8988T (cell line): ENCODE measurements at regions not wholly inside any gene's neighbourhood (a gene's known extent, or its start where the extent isn't known, plus 50 kb on each side); places are given as distances from the start of the nearest gene placed in this dataset.

Source experiments
- DNase-seq: peaks from one replicate; pipeline ENCODE4 v3.0.0; 2011

DNA sequence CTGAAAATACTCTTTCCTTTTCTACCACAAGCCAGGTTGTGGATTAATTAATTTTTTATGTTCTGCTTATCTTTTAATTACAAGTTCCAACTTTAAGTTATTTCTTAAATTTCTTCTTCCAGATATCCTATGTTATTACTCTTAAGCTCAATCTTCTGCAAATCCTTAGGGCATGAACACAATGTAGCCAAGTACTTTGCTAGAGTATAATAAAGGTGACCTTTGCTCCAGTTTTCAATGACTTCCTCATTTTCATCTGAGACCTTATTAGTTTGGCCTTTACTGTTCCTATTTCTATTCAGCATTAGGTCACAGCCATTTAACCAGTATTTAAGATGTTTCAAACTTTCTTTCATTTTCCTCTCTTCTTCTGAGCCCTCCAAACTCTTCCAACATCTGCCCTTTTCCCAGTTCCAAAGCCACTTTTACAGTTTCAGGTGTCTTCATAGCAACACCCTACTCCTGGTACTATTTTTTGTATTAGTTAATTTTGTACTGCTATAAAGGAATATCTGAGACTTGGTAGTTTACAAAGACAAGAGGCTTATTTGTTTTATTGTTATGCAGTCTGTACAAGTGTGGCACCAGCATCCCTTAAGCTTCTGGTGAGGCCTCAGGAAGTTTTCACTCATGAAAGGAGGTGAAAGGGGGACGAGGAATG is 886.2 kb upstream of the GHITM start:
- DNase-seq: no peak

DNA sequence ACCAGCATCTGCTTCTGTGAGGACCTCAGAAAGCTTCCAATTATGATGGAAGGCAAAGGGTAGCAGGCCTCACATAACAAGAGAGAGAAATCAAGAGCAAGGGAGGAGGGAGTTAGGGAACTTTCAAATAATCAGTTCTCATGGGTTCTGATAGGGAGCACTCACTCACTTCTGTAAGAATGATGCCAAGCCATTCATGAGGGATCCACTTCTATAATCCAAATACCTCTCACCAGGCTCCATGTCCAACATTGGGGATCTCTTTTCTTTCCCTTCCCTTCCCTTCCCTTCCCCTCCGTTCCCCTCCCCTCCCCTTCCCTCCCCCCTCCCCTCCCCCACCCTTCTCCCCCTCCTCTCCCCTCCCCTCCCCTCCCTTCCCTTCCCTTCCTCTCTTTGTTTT is 884.6 kb upstream of the GHITM start:
- no peak for DNase-seq

- no peak for DNase-seq
Measured at GRCh38 chr10:83262434-83262833, 876.9 kb upstream of the GHITM start.

- no peak for DNase-seq
Measured at GRCh38 chr10:83272666-83273434, 866.5 kb upstream of the GHITM start.

GRCh38 chr10:83274088-83274487 is 865.2 kb upstream of the GHITM start:
- DNase-seq: no peak

DNA sequence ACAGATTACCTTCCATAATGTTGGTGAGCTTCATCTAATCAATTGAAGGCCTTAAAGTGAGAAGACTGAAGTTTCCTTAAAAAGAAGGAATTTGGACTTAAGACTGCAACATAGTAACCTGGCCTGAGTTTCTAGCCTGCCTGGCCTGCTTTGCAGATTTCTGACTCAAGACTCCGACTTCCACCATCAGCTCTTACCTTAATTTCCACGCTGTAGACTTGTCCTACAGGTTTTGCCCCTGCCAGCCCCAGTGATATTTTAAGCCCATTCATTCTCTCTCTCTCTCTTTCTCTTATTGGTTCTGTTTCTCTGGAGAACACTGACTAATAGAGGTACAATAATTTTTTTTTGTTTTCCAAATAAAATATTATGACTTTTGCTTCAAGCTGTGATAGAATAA is 862.3 kb upstream of the GHITM start:
- no peak for DNase-seq

- DNase-seq: no peak
Measured at GRCh38 chr10:83283151-83283550, 856.2 kb upstream of the GHITM start.

DNA sequence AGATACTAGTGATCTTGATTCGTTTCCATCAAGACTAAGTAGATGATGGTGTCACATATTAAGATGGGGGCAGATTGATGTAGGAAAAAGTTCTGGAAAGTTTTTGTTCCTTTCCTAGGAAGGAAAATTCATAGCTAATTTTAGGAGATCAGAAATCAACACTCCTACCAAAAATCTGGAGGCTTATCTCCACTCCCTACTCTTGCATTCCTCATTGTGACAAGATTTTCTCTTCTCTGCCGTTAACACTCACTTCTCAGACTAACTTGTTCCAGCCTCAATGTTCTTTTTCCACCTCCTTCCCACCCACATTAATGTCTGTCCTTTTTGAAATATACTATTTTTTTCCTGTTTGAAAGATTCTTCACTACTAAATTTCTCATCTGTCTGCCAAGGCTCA is 851.9 kb upstream of the GHITM start:
- DNase-seq: no peak

DNA sequence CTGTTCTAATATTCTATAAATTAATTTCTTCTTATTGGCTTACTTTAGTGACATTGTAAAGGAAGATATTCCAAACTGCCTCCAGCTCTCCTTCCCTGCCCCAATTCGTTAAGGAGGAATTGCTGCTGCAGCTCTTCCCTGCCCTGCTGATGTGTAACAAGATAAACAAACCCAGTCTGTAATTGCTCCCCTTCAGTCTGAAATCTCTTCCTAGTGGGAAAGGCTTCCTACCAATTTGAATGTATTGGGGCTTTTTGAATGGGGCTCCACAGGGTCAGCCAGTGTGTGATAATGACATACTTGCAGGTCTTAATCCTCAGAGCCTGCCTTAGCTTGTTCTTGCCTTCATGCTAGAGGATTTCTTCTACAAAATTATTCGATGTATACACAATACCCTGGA is 849.9 kb upstream of the GHITM start:
- DNase-seq: no peak

- no peak for DNase-seq
Measured at GRCh38 chr10:83289948-83290347, 849.4 kb upstream of the GHITM start.

- no peak for DNase-seq
Measured at GRCh38 chr10:83301732-83302131, 837.6 kb upstream of the GHITM start.

- no peak for DNase-seq
Measured at GRCh38 chr10:83302623-83303022, 836.7 kb upstream of the GHITM start.

GRCh38 chr10:83310688-83311087 is 828.6 kb upstream of the GHITM start:
- DNase-seq: no peak

DNA sequence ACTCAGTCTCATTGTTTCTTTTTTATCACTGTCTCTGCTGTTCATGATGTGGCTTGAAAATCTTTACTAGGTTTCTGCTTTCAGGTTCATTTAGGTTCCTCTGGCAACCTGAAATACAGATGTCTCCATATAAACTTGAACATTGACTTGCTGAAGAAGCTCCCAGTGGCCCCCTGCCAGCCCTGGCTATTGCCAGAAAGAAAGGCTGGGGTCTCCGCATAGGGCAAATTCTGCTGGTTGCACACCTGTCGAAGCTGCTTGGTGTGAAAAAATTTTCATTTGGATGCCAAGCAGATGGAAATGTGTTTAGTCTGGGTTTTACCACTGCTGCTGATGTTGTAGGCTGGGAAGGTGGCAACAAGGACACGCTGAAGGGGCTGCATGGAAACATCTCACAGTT is 826.7 kb upstream of the GHITM start:
- no peak for DNase-seq

GRCh38 chr10:83332690-83333089 is 806.6 kb upstream of the GHITM start:
- DNase-seq: no peak

- DNase-seq: no peak
Measured at GRCh38 chr10:83333566-83333965, 805.7 kb upstream of the GHITM start.

- DNase-seq: no peak
Measured at GRCh38 chr10:83343676-83344075, 795.6 kb upstream of the GHITM start.

DNA sequence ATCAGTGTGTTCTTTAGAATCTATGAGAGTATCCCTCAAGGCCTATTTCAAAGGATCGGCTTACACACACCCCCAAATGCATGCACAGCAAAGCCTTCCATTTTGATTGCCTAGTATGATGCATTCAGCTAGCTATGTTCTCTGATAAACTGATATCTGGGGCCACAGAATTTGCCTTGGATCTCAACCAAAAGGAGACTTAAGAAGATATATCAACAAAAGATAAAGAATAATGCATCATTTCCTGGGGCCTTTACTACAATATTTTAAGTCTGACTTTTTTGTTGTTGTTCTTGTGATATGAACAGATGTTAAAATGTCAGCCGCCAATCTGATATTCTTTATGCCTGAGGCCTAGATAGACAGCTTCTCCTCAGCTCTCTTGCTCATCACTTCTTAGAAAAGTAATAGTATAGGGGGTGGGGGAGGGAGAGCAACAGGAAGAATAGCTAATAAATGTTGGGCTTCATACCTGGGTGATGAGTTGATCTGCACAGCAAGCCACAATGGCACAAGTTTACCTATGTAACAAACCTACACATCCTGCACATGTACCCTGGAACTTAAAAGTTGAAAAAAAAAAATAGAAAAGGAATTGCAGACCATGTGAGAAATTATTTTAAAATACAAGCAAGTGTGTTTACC is 792.9 kb upstream of the GHITM start:
- no peak for DNase-seq

DNA sequence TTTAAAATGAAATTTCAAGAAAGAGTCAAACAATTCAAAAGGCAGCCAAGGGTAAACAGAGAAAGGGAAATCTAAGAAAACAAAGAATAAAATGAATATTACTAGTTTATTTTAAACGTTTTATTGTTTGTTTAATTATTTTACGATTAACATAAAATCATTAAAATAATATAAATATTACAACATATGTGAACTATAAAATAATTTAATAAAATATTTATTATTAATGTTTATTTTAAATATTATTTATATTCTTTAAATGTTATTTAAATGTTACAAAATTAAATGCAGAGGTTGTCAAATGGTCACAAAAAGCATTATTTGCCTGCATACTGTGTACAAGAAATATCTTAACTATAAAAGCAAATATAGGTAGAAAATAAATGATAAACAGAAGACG is 786.7 kb upstream of the GHITM start:
- no peak for DNase-seq

GRCh38 chr10:83354456-83354855 is 784.9 kb upstream of the GHITM start:
- DNase-seq: no peak

- no peak for DNase-seq
Measured at GRCh38 chr10:83357004-83357403, 782.3 kb upstream of the GHITM start.

DNA sequence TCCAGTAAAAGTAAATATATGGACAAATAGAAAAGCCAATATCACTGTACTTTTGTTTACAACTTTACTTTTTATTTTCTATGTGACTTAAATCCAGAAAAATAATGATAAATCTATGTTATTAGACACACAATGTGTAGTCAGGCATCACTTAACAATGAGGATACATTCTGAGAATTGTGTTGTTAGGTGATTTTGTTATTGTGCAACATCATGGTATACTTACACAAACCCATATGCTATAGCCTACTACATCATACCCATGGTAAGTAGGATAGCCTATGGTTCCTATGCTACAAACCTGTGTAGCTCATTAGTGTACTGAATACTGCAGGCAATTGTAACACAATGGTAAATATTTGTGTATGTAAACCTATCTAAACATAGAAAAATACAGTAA is 781.7 kb upstream of the GHITM start:
- DNase-seq: no peak

GRCh38 chr10:83367036-83367435 is 772.3 kb upstream of the GHITM start:
- DNase-seq: no peak
